Mammary epithelial cell (primary cell): ENCODE measurements at regions not wholly inside any gene's neighbourhood (a gene's known extent, or its start where the extent isn't known, plus 50 kb on each side); places are given as distances from the start of the nearest gene placed in this dataset.

ENCODE experiments used
- EZH2 ChIP-seq: IDR thresholded peaks from 2 replicates; pipeline ENCODE4 v1.6.1; 2012; ENCODE audit warnings: low read length, inconsistent platforms, borderline replicate concordance
- TF ChIP-seq, protein P1 (sequence below), 2 donors: IDR thresholded peaks in 1 of 2; conservative IDR thresholded peaks in 1 of 2; 2 replicates each; pipeline ENCODE4 v1.5.1; 2011 to 2012; ENCODE audit warnings: inconsistent platforms in 2 of 2, low read length in 2 of 2, mild to moderate bottlenecking in 2 of 2, control low read depth in 1 of 2, low read depth in 1 of 2; ENCODE audit not compliant: insufficient read depth in 1 of 2; ENCODE audit errors: extremely low read depth in 1 of 2

DNA sequence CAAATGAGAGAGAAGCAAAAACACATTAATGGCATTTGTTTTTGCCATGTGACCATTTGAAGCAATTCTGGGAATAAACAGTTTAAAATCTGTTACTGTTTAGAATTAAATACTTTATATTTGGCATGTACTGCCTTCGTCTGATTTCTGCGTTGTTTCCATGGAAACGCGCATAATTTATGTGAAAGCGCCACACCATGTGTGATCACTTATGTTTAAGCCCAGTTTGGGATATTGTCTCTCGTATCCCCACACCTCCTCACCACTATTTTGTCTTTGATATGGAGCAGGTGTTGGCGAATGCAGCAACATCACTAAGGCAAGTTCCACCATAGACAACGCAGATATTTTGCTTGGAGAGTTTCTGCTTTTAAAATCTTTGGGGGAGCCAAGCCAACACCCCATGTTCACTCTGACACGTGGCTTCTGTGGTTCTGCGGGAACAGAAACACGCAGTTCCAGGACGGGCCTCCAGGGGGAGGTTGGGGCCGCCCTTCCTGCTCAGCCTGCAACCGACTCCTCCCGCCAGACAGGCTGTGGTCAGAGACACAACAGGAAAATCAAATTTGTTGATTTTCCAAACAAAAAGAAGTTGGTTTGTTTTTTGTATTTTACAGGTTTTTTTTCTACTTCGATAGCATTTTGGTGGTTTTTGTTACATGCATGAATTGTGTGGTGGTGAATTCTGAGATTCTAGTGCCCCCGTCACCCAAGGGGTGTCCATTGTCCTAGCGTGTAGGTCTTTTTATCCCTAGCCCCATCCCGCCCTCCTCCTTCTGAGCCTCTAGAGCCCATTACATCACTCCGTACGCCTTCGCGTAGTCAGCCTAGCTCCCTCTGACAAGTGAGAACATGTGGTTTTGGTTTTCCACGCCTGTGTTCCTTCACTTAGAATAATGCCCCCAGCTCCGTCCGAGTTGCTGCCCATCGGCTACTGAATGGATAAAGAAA is 101.9 kb upstream of the SFSWAP start:
- TF ChIP-seq, protein P1, sequence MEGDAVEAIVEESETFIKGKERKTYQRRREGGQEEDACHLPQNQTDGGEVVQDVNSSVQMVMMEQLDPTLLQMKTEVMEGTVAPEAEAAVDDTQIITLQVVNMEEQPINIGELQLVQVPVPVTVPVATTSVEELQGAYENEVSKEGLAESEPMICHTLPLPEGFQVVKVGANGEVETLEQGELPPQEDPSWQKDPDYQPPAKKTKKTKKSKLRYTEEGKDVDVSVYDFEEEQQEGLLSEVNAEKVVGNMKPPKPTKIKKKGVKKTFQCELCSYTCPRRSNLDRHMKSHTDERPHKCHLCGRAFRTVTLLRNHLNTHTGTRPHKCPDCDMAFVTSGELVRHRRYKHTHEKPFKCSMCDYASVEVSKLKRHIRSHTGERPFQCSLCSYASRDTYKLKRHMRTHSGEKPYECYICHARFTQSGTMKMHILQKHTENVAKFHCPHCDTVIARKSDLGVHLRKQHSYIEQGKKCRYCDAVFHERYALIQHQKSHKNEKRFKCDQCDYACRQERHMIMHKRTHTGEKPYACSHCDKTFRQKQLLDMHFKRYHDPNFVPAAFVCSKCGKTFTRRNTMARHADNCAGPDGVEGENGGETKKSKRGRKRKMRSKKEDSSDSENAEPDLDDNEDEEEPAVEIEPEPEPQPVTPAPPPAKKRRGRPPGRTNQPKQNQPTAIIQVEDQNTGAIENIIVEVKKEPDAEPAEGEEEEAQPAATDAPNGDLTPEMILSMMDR (conservative IDR thresholded peaks at IDR 0.05 in 1 of 2, IDR thresholded peaks at IDR 0.05 in 1 of 2; ENCODE audit: extremely low read depth in 1 of 2, insufficient read depth in 1 of 2, low read depth in 1 of 2, low read length in 2 of 2) = peak; percentile 41 to 66
- no peak for TF ChIP-seq EZH2
